T-helper 2 cell treated with Interferon-gamma antibody and Interleukin-4, amounts not matched to agents 5 μg/mL and 100 μg/mL, for 36 hours (primary cell): ENCODE measurements at regions not wholly inside any gene's neighbourhood (a gene's known extent, or its start where the extent isn't known, plus 50 kb on each side); places are given as distances from the start of the nearest gene placed in this dataset.
"Not testable (repeated sequence)": the region's sequence is repeated elsewhere in the genome, so short reads cannot be mapped to it uniquely, and the experiment has no call there.

ENCODE experiments used
- DNase-seq: peaks from one replicate; pipeline ENCODE4 v3.0.0; 2021; ENCODE audit warnings: low spot score
- H3K27ac Mint-ChIP-seq: one replicate; pipeline ENCODE4 v1.8.0; 2021; ENCODE audit warnings: mild to moderate bottlenecking, mixed read lengths
- H3K27me3 Mint-ChIP-seq: one replicate; pipeline ENCODE4 v1.8.0; 2021; ENCODE audit warnings: low read depth, mixed read lengths
- H3K36me3 Mint-ChIP-seq: one replicate; pipeline ENCODE4 v1.8.0; 2021; ENCODE audit warnings: low read depth, mixed read lengths
- H3K4me1 Mint-ChIP-seq: one replicate; pipeline ENCODE4 v1.8.0; 2021; ENCODE audit warnings: low read depth, mixed read lengths
- H3K4me3 Mint-ChIP-seq: one replicate; pipeline ENCODE4 v1.8.0; 2022; ENCODE audit warnings: mild to moderate bottlenecking, moderate library complexity, mixed read lengths
- H3K9me3 Mint-ChIP-seq: one replicate; pipeline ENCODE4 v1.8.0; 2021; ENCODE audit warnings: mixed read lengths

DNA sequence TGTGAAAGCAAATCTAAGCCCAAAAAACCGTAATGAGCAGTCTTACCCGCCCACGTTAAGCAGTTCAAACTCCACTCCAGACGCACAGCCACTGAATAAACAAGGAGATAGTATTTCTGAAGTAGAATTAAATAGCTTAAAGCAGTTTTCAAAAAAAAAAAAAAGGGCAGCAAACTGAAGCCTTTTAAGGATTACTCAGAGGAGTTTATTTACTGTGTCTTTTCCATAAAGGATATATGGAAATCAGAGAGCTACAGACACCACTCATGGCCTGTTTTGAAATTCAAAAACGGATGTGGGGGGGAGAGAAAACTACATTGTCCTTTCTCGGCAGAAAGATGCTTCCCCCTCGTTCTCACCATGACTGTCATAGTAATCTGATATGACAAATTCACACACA is 83.7 kb upstream of the IRX1 start:
- Mint-ChIP-seq H3K27ac (no peak overlapping the region), H3K4me3 (no peak overlapping the region), H3K36me3 (no peaks in the 10 kb centered on the region), H3K9me3 (peaks cover 38% of the 10 kb centered on the region), H3K27me3 (no peaks in the 10 kb centered on the region), H3K4me1 (no peaks in the 10 kb centered on the region)
- DNase-seq = no peak

DNA sequence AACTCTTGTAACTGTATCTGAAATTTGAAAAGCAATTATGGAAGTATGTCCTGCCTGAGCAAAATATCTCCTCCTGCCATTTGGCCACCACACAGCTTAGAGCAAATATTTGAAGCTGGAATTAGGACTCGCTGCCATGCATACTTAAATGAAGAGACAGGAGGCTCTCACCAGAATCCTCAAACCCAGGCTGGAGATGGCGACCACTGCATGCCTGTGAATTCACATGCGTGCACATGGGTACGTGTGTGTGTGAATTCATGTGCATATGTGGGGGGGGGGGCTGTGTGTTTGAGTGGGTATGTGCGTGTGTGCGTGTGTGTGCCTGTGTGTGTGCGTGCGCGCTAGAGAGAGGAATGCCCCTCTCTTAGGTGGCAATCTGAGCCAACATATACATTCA is 84.1 kb upstream of the IRX1 start:
- no peaks in the 10 kb centered on the region for H3K4me1 Mint-ChIP-seq
- no peaks in the 10 kb centered on the region for H3K36me3 Mint-ChIP-seq
- no peaks in the 10 kb centered on the region for H3K27me3 Mint-ChIP-seq
- H3K9me3 Mint-ChIP-seq = peaks cover 41% of the 10 kb centered on the region
- no peak for DNase-seq
- H3K27ac Mint-ChIP-seq = no peak overlapping the region
- no peak overlapping the region for H3K4me3 Mint-ChIP-seq

DNA sequence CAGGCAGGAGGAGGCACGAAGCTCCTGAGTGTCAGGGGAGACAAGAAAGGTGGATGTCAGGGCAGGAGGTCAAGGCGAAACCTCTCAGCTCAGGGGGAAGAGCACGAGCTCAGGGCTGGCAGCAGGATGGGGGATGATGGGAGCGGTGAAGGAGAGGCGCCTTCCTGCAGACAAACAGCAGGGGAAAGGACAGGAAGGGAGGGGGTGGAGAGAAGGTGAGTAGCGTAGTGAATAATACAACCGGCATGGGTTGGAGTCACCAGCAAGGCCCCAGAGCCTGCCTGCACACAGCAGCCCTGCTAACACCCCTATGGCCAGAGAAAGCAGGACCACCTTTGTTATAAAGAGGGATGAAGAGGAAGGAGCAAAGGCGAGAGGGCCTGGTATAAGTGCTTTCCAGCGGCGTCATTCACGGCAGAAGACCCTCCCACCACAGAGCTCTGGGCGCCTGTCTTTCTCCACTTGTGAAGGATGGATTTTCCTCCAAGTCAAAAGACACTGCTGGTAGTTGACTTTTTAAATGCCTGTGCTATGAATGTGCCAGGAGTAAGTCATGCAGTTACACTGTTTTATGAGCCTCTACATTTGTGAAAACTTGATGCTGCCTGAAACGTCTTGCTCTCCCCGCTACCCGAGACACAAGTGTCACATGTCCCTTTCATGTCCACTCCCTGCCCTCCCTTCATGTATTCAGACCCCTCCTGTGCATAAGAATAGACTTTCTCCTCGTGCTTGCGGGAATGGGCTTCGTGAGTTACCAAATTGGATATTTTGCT is 84.8 kb upstream of the IRX1 start:
- H3K27me3 Mint-ChIP-seq = no peaks in the 10 kb centered on the region
- H3K4me1 Mint-ChIP-seq = no peaks in the 10 kb centered on the region
- H3K9me3 Mint-ChIP-seq = peaks cover 41% of the 10 kb centered on the region
- DNase-seq = no peak
- no peak overlapping the region for H3K27ac Mint-ChIP-seq
- no peaks in the 10 kb centered on the region for H3K36me3 Mint-ChIP-seq
- H3K4me3 Mint-ChIP-seq = no peak overlapping the region

DNA sequence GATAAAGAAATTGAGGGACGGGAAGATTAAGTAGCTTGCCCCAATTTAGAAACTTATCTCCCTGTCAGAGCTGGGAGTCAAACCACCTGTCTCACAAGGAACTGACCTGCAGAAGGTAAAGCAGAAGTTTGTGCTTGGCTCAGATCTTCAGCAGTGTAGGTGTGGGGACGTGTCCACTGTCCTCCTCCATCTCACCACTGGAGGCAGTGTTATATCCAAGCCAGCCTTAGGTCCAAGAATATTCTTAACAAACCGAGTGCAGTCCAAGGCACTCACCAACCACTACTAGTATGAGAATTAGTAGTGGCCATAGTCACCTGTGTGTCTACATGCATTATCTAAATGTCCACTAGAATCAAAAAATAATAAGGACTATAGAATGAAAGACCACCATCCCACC is 86.3 kb upstream of the IRX1 start:
- Mint-ChIP-seq H3K4me3 (no peak overlapping the region), H3K4me1 (no peaks in the 10 kb centered on the region)

DNA sequence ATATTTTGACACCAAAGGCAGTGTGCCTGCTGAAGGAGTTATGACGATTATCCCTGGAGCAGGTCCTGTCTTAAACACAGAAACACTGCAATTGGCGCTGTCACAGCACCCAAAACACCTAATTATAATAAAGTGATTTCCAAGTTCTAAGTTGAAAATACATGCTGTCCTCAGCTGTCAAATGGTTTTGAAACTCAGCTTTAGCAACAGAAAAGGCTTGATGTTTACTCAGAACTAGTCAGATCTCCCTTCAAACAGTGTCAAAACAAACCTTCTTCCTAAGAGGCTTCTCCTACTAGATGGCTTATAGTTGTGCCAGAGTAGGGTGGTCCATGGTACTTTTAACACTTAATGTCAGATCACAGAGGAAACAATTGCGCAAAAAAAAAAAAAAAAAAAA is 87.2 kb upstream of the IRX1 start:
- Mint-ChIP-seq H3K36me3 (no peaks in the 10 kb centered on the region), H3K27me3 (no peaks in the 10 kb centered on the region), H3K4me3 (no peak overlapping the region), H3K9me3 (peaks cover 41% of the 10 kb centered on the region), H3K4me1 (no peaks in the 10 kb centered on the region), H3K27ac (no peak overlapping the region)
- DNase-seq = no peak

More for the DNA sequence above, 86.3 kb upstream of the IRX1 start:
- Mint-ChIP-seq H3K27ac (no peak overlapping the region), H3K9me3 (peaks cover 41% of the 10 kb centered on the region), H3K36me3 (no peaks in the 10 kb centered on the region), H3K27me3 (no peaks in the 10 kb centered on the region)
- no peak for DNase-seq

DNA sequence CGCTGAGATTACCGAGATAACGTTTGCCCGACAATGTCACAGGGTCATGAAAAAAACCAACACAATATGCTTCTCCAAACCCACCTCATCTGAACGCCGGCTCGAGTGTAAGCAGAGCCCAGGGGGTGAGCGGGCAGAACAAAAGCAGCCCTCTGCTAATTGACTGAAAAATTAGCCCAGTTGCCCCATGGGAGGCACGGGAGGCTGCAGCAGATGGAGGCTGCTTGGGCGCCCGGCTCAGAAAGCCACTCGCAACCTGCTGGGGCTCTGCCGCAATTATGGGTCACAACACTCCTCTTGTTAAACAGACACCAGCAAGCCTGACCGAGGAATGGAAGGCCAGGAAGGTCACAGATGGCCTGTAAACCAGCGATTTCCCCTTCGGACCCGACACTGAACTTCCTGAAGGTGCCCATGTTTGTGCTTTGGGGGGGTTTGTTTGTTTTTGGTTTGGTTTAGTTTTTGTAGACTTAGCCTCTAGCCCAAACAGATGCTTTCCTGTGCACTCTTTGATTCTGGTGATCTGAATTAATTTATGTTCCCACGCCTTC is 104.6 kb upstream of the IRX1 start:
- no peak overlapping the region for H3K27ac Mint-ChIP-seq
- no peaks in the 10 kb centered on the region for H3K36me3 Mint-ChIP-seq
- H3K9me3 Mint-ChIP-seq = peaks cover 23% of the 10 kb centered on the region
- no peak for DNase-seq
- no peak overlapping the region for H3K4me3 Mint-ChIP-seq
- no peaks in the 10 kb centered on the region for H3K4me1 Mint-ChIP-seq
- no peaks in the 10 kb centered on the region for H3K27me3 Mint-ChIP-seq

DNA sequence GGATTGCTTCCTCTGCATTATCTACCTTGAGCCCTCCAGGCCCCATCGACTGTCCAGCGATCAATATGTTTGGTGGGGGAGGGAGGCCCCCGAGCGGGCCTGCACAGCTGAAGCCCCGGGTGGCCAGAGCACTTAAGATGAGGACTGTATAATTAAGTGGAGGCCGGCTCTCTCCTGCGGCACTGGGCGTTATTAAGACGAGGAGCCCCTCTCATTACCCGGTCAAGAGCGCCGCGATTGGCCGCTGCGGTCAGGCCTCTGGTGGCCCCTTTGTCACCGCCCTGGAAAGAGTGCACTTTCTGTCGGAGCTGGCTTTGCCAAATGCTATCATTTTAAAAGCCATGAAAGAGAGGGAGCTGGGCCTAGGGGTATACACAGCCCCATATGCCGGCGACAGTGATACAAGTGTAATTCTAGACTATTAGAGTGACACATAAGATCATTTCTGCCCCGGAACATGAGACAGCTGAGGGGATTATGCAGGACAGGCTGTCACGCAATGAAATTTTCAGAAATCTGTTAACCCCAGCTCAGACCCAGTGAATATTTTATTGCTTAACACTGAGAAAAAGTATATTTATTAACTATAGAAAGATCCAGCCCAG is 106.3 kb upstream of the IRX1 start:
- Mint-ChIP-seq H3K9me3 (peaks cover 30% of the 10 kb centered on the region), H3K27me3 (no peaks in the 10 kb centered on the region), H3K4me3 (no peak overlapping the region), H3K36me3 (no peaks in the 10 kb centered on the region), H3K27ac (no peak overlapping the region), H3K4me1 (no peaks in the 10 kb centered on the region)
- no peak for DNase-seq

DNA sequence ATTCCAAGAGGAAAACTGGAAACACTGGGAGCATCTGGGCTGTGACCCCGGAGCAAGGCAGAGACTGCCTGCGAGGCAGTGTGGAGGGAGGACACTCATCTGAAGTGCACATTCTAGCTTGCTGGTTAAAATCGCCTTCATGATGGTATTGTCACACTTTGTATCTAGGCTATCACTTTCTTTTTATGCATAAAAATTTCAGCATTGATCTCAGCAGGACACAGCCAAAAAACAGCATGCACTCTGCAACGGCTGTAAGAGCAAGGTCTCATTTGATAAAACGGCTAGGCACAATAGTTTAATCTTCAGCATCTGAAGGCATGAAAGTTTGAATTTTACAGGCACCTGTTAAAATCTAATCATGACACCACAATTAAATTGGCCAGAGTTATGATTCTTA is 110.8 kb upstream of the IRX1 start:
- Mint-ChIP-seq H3K36me3 (no peaks in the 10 kb centered on the region), H3K4me1 (no peaks in the 10 kb centered on the region), H3K27me3 (no peaks in the 10 kb centered on the region), H3K27ac (no peak overlapping the region), H3K9me3 (peaks cover 32% of the 10 kb centered on the region), H3K4me3 (no peak overlapping the region)
- no peak for DNase-seq

DNA sequence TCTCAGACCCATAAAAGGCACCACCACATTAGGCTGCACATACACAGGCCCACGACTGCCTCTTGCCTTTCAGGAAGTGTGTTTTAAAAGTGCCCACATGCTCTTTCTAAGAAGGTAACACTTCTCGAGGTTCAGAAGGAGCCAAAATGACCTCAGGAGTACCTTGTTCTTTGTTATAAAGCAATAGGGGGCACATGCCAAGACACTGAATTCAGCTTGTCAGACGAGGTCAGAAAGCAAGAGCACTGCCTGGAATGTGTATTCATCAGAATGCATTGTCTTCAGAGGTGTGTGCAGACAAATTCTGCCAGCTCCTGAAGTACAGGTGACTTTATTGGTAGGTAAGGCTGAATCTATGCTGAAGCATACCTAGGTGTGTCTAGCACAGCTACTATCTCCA is 114.5 kb upstream of the IRX1 start:
- Mint-ChIP-seq H3K4me3 (no peak overlapping the region), H3K27me3 (no peaks in the 10 kb centered on the region), H3K27ac (no peak overlapping the region), H3K36me3 (no peaks in the 10 kb centered on the region), H3K9me3 (peaks cover 33% of the 10 kb centered on the region), H3K4me1 (no peaks in the 10 kb centered on the region)
- no peak for DNase-seq

DNA sequence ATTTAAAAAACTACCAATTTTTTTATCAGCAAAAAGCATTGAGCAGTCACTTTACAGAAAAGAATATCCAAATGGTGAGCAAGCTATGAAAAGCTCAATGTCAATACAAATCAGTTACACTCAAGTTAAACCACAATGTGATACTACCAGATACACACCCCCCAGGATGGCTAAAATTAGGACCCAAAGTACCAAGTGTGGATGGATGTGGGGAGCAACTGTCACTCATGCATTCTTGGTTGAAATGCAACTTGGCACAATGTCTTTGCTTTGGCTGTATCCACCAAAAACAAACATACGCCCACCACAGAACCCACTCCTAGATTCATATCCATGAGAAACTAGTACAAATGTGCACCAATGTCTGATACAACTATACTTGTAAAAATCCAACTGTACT is 120.0 kb upstream of the IRX1 start:
- Mint-ChIP-seq H3K9me3 (peaks cover 8% of the 10 kb centered on the region), H3K27me3 (no peaks in the 10 kb centered on the region), H3K27ac (no peak overlapping the region), H3K36me3 (no peaks in the 10 kb centered on the region), H3K4me3 (no peak overlapping the region), H3K4me1 (no peaks in the 10 kb centered on the region)
- DNase-seq = no peak

DNA sequence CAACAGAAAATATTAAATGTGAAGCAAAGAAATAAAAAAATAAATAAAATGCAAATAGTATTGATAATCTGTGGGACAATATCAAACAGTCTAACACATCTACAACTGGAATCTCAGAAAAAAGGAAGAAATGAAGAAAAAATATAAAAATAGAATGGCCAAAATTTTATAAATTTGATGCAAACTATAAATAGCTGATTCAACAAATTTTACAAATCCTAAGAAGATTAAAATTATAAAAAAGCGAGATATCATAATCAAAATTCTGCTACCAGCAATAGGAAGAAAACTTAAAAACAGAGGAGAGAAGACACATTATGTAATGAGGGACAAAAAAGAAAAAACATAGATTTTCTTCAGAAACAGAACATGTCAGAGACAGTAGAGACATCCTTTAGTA is 129.2 kb upstream of the IRX1 start:
- Mint-ChIP-seq H3K4me3 (no peak overlapping the region), H3K9me3 (peaks cover 13% of the 10 kb centered on the region)
- DNase-seq = no peak

DNA sequence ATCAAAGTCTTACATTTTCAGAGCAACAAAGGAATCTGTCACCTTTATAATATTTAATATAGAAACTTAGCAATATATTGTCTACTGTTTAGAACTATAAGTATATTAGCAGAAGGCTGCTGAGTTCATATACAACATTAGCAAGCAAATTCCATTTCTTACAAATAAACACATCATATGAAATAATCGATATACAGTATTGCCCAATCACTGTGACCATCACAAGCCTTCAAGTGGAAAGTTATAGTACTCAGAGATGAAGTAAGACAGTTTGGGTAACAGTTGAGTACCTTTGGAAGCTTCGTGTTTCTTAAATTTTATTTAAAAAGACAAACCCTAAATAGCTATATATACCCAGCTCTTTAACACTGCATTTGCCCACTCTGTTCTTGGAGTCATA is 135.2 kb upstream of the IRX1 start:
- H3K4me3 Mint-ChIP-seq = no peak overlapping the region
- no peaks in the 10 kb centered on the region for H3K27me3 Mint-ChIP-seq
- H3K9me3 Mint-ChIP-seq = peaks cover 11% of the 10 kb centered on the region
- H3K27ac Mint-ChIP-seq = no peak overlapping the region
- H3K4me1 Mint-ChIP-seq = no peaks in the 10 kb centered on the region
- DNase-seq = no peak
- no peaks in the 10 kb centered on the region for H3K36me3 Mint-ChIP-seq

More for the DNA sequence above, 129.2 kb upstream of the IRX1 start:
- no peak overlapping the region for H3K27ac Mint-ChIP-seq
- H3K4me1 Mint-ChIP-seq = no peaks in the 10 kb centered on the region
- H3K27me3 Mint-ChIP-seq = no peaks in the 10 kb centered on the region
- H3K36me3 Mint-ChIP-seq = no peaks in the 10 kb centered on the region

DNA sequence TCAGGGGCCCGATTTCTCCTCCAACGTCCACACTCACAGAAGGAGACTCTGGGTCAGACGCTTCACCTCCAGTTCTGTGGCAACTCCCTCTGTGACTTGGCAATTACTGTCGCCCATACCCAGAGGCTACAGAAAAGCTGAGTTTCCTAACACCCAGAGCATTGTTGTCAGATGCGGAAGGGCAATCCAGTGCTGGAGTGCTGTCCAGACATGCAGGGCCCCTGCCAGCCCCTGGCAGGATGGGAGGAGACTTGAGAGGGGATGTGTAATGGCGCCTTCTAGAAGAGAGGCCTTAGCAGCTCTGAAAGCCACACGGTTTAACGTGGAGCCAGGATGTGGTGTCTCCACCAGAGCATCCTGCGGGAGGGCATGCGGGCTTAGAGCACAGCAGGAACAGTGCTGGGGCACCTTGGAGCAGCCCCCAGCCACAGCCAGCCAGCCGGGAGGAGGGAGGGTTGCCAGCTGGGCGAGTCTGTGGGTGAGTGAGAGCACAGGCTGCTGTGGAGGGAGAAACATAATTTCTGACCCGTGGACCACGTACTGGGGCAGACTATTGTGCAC is 139.4 kb upstream of the IRX1 start:
- Mint-ChIP-seq H3K27ac (no peak overlapping the region), H3K27me3 (no peaks in the 10 kb centered on the region), H3K4me3 (no peak overlapping the region), H3K36me3 (no peaks in the 10 kb centered on the region), H3K4me1 (no peaks in the 10 kb centered on the region), H3K9me3 (peaks cover 13% of the 10 kb centered on the region)
- DNase-seq = no peak

DNA sequence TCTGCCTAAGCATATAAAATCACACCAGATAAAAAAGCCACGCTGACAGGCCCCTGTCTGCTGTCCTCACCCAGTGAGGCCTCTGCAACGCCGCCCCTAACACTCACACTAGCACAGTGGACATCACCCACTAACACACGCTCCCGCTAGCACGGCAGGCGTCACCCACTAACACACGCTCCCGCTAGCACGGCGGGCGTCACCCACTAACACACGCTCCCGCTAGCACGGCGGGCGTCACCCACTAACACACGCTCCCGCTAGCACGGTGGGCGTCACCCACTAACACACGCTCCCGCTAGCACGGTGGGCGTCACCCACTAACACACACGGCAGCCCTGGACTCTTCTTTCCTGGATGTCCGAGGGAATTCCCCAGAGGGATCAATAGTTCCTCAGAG is 141.6 kb upstream of the IRX1 start:
- not testable (repeated sequence) for H3K27ac Mint-ChIP-seq, H3K36me3 Mint-ChIP-seq, H3K4me3 Mint-ChIP-seq, H3K4me1 Mint-ChIP-seq, H3K27me3 Mint-ChIP-seq, DNase-seq
- peaks cover 10% of the 10 kb centered on the region for H3K9me3 Mint-ChIP-seq
